ENCODE measurements at regions not wholly inside any gene's neighbourhood (a gene's known extent, or its start where the extent isn't known, plus 50 kb on each side); places are given as distances from the start of the nearest gene placed in this dataset.

- no peak for DNase-seq (ENCODE audit: low read depth)
Measured at GRCh38 chr9:88926781-88927505, 64.3 kb upstream of the S1PR3 start.

- DNase-seq (ENCODE audit: low read depth), result no peak
Measured at GRCh38 chr9:88927510-88927909, 63.8 kb upstream of the S1PR3 start.

GRCh38 chr9:88930716-88931115 lies 60.6 kb upstream of the S1PR3 start:
- no peak for DNase-seq (ENCODE audit: low read depth)

GRCh38 chr9:88932766-88933165 lies 58.5 kb upstream of the S1PR3 start:
- DNase-seq (ENCODE audit: low read depth), result no peak

GRCh38 chr9:88933607-88934379 lies 57.5 kb upstream of the S1PR3 start:
- no peak for DNase-seq (ENCODE audit: low read depth)

- no peak for DNase-seq (ENCODE audit: low read depth)
Measured at GRCh38 chr9:88934876-88935535, 56.3 kb upstream of the S1PR3 start.

- no peak for DNase-seq (ENCODE audit: low read depth)
Measured at GRCh38 chr9:88936132-88936531, 55.1 kb upstream of the S1PR3 start.

GRCh38 chr9:88936668-88937067 lies 54.6 kb upstream of the S1PR3 start:
- no peak for DNase-seq (ENCODE audit: low read depth)

- no peak for DNase-seq (ENCODE audit: low read depth)
Measured at GRCh38 chr9:88937248-88937647, 54.0 kb upstream of the S1PR3 start.

GRCh38 chr9:88938189-88938588 lies 53.1 kb upstream of the S1PR3 start:
- DNase-seq (ENCODE audit: low read depth), result no peak
